ENCODE measurements at regions not wholly inside any gene's neighbourhood (a gene's known extent, or its start where the extent isn't known, plus 50 kb on each side); places are given as distances from the start of the nearest gene placed in this dataset.

DNA sequence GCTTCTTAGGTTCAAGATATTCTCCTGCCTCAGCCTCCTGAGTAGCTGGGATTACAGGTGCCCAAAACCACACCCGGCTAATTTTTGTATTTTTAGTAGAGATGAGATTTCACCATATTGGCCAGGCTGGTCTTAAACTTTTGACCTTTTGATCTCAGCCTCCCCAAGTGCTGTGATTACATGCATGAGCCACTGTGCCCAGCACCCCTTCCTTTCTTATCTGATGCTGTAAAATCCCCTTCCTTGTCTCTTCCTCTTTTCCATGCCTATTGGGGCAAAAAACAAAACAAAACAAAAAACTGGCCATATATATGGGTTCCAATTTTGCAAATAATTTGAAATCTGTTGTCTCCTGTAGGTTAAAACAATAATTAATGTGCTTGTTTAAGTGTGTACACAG, 74.0 kb upstream of the RPS4Y2 start:
- Histone ChIP-seq H3K9me3 (ENCODE audit: control insufficient read depth in 1 of 2, insufficient read depth in 1 of 2, low read length in 2 of 2) (no peaks in the 10 kb centered on the region), H3K4me3 (ENCODE audit: low read length) (no peak overlapping the region), H3K27ac (ENCODE audit: low read depth in 1 of 2, low read length in 2 of 2) (no peak overlapping the region), H3K27me3 (ENCODE audit: control insufficient read depth in 1 of 2, insufficient read depth in 2 of 2, low read length in 2 of 2) (no peaks in the 10 kb centered on the region), H3K4me1 (ENCODE audit: insufficient read depth, low read length) (no peaks in the 10 kb centered on the region), H3K36me3 (ENCODE audit: insufficient read depth, low read length) (no peaks in the 10 kb centered on the region)
- Mint-ChIP-seq H3K27me3 (no peaks in the 10 kb centered on the region), H3K4me1 (ENCODE audit: low read depth) (no peaks in the 10 kb centered on the region), H3K4me3 (no peak overlapping the region), H3K27ac (no peak overlapping the region), H3K36me3 (ENCODE audit: low read depth) (no peaks in the 10 kb centered on the region), H3K9me3 (peaks cover 2% of the 10 kb centered on the region)
- ChIA-PET POLR2A (no interaction called here), CTCF (no interaction called here)
- intact Hi-C loops (cut with DNase I, micrococcal nuclease), result no loop called here
- no peak for ATAC-seq (ENCODE audit: poor library complexity)
- TF ChIP-seq, protein P1, sequence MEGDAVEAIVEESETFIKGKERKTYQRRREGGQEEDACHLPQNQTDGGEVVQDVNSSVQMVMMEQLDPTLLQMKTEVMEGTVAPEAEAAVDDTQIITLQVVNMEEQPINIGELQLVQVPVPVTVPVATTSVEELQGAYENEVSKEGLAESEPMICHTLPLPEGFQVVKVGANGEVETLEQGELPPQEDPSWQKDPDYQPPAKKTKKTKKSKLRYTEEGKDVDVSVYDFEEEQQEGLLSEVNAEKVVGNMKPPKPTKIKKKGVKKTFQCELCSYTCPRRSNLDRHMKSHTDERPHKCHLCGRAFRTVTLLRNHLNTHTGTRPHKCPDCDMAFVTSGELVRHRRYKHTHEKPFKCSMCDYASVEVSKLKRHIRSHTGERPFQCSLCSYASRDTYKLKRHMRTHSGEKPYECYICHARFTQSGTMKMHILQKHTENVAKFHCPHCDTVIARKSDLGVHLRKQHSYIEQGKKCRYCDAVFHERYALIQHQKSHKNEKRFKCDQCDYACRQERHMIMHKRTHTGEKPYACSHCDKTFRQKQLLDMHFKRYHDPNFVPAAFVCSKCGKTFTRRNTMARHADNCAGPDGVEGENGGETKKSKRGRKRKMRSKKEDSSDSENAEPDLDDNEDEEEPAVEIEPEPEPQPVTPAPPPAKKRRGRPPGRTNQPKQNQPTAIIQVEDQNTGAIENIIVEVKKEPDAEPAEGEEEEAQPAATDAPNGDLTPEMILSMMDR (IDR thresholded peaks at IDR 0.05), result no peak
- no peak for DNase-seq

DNA sequence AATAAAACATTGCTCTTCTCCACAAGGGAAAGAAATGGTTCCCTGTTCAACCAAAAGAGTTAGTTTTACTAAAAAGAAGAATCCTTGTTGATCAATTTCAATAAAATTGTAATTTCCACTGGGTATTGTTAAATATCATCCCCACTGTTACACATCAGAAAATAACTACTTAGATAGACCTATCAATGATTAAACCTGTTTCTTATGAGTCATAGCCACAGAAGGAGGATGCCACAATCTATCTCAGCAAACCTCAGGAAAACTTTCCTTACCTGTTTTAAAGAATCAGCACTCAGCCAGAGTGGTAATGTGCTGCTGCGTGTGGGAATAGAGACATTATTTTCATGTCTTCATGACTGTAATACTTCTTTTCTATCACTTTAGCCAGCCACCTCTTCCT, 72.5 kb upstream of the RPS4Y2 start:
- Mint-ChIP-seq H3K4me3 (no peak overlapping the region), H3K4me1 (ENCODE audit: low read depth) (no peaks in the 10 kb centered on the region)

DNA sequence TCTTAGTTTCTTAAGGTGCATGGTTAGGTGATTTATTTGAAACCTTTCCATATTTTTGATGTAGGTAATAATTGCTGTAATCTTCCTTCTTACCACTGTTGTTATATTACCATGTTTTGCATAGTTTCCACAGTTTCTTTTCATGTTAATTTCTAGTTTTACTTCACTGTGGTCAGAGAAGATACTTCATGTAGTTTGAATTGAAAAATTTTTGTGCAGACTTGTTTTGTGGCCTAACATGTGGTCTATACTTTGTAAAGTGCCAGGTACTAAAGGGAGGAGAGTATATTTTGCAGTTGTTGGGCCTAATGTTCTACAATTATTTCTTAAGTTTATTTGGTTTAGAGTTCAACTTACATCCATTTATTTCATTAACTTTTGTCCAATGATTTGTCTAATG, 69.2 kb upstream of the RPS4Y2 start:
- H3K4me1 ChIP-seq (ENCODE audit: insufficient read depth, low read length), result no peaks in the 10 kb centered on the region
- intact Hi-C loops (cut with DNase I, micrococcal nuclease), result no loop called here
- no peak overlapping the region for H3K27ac ChIP-seq (ENCODE audit: low read depth in 1 of 2, low read length in 2 of 2)
- Mint-ChIP-seq H3K9me3 (no peaks in the 10 kb centered on the region), H3K4me3 (no peak overlapping the region), H3K27me3 (no peaks in the 10 kb centered on the region), H3K4me1 (ENCODE audit: low read depth) (no peaks in the 10 kb centered on the region), H3K36me3 (ENCODE audit: low read depth) (no peaks in the 10 kb centered on the region), H3K27ac (no peak overlapping the region)
- CTCF ChIA-PET, result no interaction called here
- DNase-seq (no peak), ATAC-seq (ENCODE audit: poor library complexity) (no peak)
- POLR2A ChIA-PET, result no interaction called here
- H3K4me3 ChIP-seq (ENCODE audit: low read length), result no peak overlapping the region
- H3K36me3 ChIP-seq (ENCODE audit: insufficient read depth, low read length), result no peaks in the 10 kb centered on the region
- no peaks in the 10 kb centered on the region for H3K9me3 ChIP-seq (ENCODE audit: control insufficient read depth in 1 of 2, insufficient read depth in 1 of 2, low read length in 2 of 2)
- no peaks in the 10 kb centered on the region for H3K27me3 ChIP-seq (ENCODE audit: control insufficient read depth in 1 of 2, insufficient read depth in 2 of 2, low read length in 2 of 2)
- TF ChIP-seq, protein P1 (IDR thresholded peaks at IDR 0.05), result no peak

More for the DNA sequence above, 72.5 kb upstream of the RPS4Y2 start:
- no peaks in the 10 kb centered on the region for H3K9me3 ChIP-seq (ENCODE audit: control insufficient read depth in 1 of 2, insufficient read depth in 1 of 2, low read length in 2 of 2)
- DNase-seq (no peak), ATAC-seq (ENCODE audit: poor library complexity) (no peak)
- ChIA-PET POLR2A (no interaction called here), CTCF (no interaction called here)
- H3K27me3 Mint-ChIP-seq, result no peaks in the 10 kb centered on the region
- H3K4me3 ChIP-seq (ENCODE audit: low read length), result no peak overlapping the region
- TF ChIP-seq, protein P1 (IDR thresholded peaks at IDR 0.05), result no peak
- H3K36me3 Mint-ChIP-seq (ENCODE audit: low read depth), result no peaks in the 10 kb centered on the region
- no peaks in the 10 kb centered on the region for H3K36me3 ChIP-seq (ENCODE audit: insufficient read depth, low read length)
- no peaks in the 10 kb centered on the region for H3K27me3 ChIP-seq (ENCODE audit: control insufficient read depth in 1 of 2, insufficient read depth in 2 of 2, low read length in 2 of 2)
- no peak overlapping the region for H3K27ac ChIP-seq (ENCODE audit: low read depth in 1 of 2, low read length in 2 of 2)
- no peak overlapping the region for H3K27ac Mint-ChIP-seq
- peaks cover 2% of the 10 kb centered on the region for H3K9me3 Mint-ChIP-seq
- intact Hi-C loops (cut with DNase I, micrococcal nuclease), result no loop called here
- no peaks in the 10 kb centered on the region for H3K4me1 ChIP-seq (ENCODE audit: insufficient read depth, low read length)
